MCF 10A (cell line): ENCODE measurements at regions not wholly inside any gene's neighbourhood (a gene's known extent, or its start where the extent isn't known, plus 50 kb on each side); places are given as distances from the start of the nearest gene placed in this dataset.
A peak's percentile ranks its signal among the peaks of the same experiment; 100 is the strongest.

Experiments
- BruUV-seq: library from RNA; stranded (reverse); fragments of 400-500 nt; replicated peaks from 2 replicates; lab custom pipeline; 2021; lab: Mats Ljungman, UMichigan
- CTCF ChIA-PET: fragments of 300-600 bp; sonication (Branson Sonifier 250); formaldehyde crosslinking; extraction: SDS; loops from one replicate; lab custom pipeline; 2021; ENCODE audit warnings: antibody characterized with exemption, inconsistent platforms; lab: Yijun Ruan, JAX
- POLR2A ChIA-PET: fragments of 300-600, 350-650 bp; sonication (Branson Sonifier 250); formaldehyde crosslinking; extraction: SDS; loops from one replicate; lab custom pipeline; 2020; ENCODE audit warnings: antibody characterized with exemption, inconsistent platforms; lab: Yijun Ruan, JAX
- DNase-seq: peaks from one replicate; pipeline ENCODE4 v3.0.0-alpha.2; 2018; ENCODE audit not compliant: unreplicated experiment
- H3K27ac Mint-ChIP-seq: one replicate; pipeline ENCODE4 v1.8.0; 2022; ENCODE audit warnings: mild to moderate bottlenecking, low read depth, mixed read lengths; ENCODE audit not compliant: unreplicated experiment
- H3K27me3 Mint-ChIP-seq: one replicate; pipeline ENCODE4 v1.8.0; 2022; ENCODE audit warnings: mixed read lengths; ENCODE audit not compliant: insufficient read depth, unreplicated experiment
- H3K36me3 Mint-ChIP-seq: one replicate; pipeline ENCODE4 v1.8.0; 2022; ENCODE audit warnings: mild to moderate bottlenecking, moderate library complexity, mixed read lengths; ENCODE audit not compliant: insufficient read depth, unreplicated experiment
- H3K4me1 Mint-ChIP-seq: one replicate; pipeline ENCODE4 v1.8.0; 2022; ENCODE audit warnings: mixed read lengths; ENCODE audit not compliant: insufficient read depth, unreplicated experiment
- H3K4me3 Mint-ChIP-seq: one replicate; pipeline ENCODE4 v1.8.0; 2022; ENCODE audit warnings: mild to moderate bottlenecking, moderate library complexity, mixed read lengths; ENCODE audit not compliant: unreplicated experiment
- H3K9me3 Mint-ChIP-seq: one replicate; pipeline ENCODE4 v1.8.0; 2022; ENCODE audit warnings: mixed read lengths; ENCODE audit not compliant: unreplicated experiment
- intact Hi-C: fragments of 100-400 bp; cut with micrococcal nuclease; formaldehyde crosslinking; loops from 2 replicates; pipeline ENCODE4 v1.14.1; 2022
- TF ChIP-seq, protein P1 (sequence below): fragments of 200-600 bp; IDR thresholded peaks from one replicate; pipeline ENCODE4 v1.8.0; 2022; ENCODE audit warnings: antibody characterized with exemption, mild to moderate bottlenecking; ENCODE audit not compliant: unreplicated experiment

DNA sequence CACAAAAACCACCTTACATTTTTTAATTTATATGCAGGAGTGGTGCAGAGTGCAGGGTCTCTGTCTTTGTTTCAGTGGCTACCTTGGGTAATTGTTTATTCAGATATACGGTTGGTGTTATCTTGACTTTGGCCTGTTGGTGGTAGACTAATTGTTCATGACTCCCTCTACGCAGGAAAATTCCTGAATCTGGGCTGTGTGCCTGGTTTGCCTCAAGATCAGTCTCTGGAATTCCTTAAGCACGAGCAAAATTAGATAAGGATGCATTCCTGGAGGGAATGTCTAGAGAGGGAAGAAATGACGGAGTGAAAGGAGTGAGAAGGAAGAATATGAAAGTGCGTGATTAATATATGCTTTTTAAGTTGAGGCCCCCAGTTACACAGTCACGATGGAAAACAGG is 576.9 kb upstream of the PCDH10 start:
- H3K4me1 Mint-ChIP-seq = no peaks in the 10 kb centered on the region
- BruUV-seq = no TSS peak
- ChIA-PET CTCF (no interaction called here), POLR2A (no interaction called here)
- H3K27me3 Mint-ChIP-seq = no peaks in the 10 kb centered on the region
- no peak for DNase-seq
- H3K36me3 Mint-ChIP-seq = no peaks in the 10 kb centered on the region
- H3K4me3 Mint-ChIP-seq = no peak overlapping the region
- TF ChIP-seq, protein P1, sequence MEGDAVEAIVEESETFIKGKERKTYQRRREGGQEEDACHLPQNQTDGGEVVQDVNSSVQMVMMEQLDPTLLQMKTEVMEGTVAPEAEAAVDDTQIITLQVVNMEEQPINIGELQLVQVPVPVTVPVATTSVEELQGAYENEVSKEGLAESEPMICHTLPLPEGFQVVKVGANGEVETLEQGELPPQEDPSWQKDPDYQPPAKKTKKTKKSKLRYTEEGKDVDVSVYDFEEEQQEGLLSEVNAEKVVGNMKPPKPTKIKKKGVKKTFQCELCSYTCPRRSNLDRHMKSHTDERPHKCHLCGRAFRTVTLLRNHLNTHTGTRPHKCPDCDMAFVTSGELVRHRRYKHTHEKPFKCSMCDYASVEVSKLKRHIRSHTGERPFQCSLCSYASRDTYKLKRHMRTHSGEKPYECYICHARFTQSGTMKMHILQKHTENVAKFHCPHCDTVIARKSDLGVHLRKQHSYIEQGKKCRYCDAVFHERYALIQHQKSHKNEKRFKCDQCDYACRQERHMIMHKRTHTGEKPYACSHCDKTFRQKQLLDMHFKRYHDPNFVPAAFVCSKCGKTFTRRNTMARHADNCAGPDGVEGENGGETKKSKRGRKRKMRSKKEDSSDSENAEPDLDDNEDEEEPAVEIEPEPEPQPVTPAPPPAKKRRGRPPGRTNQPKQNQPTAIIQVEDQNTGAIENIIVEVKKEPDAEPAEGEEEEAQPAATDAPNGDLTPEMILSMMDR = no peak
- H3K27ac Mint-ChIP-seq = no peak overlapping the region
- H3K9me3 Mint-ChIP-seq = no peaks in the 10 kb centered on the region
- intact Hi-C loops = no loop called here

DNA sequence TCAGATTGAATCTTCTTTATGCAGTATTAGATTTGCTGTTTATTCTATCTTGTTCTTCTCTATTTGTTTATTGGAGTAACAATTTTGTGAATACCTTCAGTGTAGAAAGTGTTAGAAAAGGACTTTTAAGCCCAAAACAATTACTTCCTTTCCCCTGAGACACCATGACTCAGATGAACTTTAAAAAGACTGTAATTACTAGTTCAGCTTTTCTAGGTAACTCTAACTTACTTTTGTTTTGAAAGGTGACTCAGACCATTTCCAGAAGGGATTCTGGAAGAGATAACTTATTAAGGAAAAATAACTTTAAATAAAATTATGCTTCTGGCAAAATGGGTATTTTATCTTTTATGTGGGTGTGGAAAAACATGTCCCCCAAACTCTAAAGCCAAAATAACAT is 561.5 kb upstream of the PCDH10 start:
- peaks cover 3% of the 10 kb centered on the region for H3K9me3 Mint-ChIP-seq
- no peaks in the 10 kb centered on the region for H3K27me3 Mint-ChIP-seq
- intact Hi-C loops = no loop called here
- H3K4me1 Mint-ChIP-seq = peaks cover 5% of the 10 kb centered on the region
- no peaks in the 10 kb centered on the region for H3K36me3 Mint-ChIP-seq
- CTCF ChIA-PET = interaction anchor here (0.5 kb wide), 1 partner anchor 1652 kb away, joined by 3 read pairs; no protein-coding TSS in a partner anchor
- peak; percentile 8 for DNase-seq
- no peak overlapping the region for H3K27ac Mint-ChIP-seq
- no TSS peak for BruUV-seq
- no peak overlapping the region for H3K4me3 Mint-ChIP-seq
- TF ChIP-seq, protein P1 = no peak
- POLR2A ChIA-PET = no interaction called here

DNA sequence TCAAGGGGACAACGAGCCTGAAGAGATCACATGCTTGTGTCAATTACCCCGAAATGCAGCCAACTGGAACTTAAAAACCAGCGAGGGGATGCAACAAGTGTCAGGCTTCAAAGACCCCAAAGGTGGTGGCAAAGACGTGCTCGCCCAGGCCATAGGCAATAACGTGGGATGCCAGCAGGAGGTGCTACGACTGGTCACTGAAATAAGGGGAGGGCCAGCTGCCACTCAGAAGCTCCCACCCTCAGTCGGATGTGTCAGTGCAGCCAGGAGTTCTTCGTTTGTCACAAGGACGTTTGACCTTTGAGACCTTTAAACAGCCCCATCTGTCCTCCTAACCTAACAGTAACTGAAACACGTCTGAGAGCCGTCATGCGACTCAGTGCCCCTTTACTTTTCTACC is 556.8 kb upstream of the PCDH10 start:
- BruUV-seq = no TSS peak
- CTCF ChIA-PET = no interaction called here
- no peaks in the 10 kb centered on the region for H3K36me3 Mint-ChIP-seq
- H3K9me3 Mint-ChIP-seq = peaks cover 8% of the 10 kb centered on the region
- no peaks in the 10 kb centered on the region for H3K27me3 Mint-ChIP-seq
- no peak overlapping the region for H3K27ac Mint-ChIP-seq
- no peak overlapping the region for H3K4me3 Mint-ChIP-seq
- POLR2A ChIA-PET = no interaction called here
- TF ChIP-seq, protein P1 = no peak
- DNase-seq = no peak
- intact Hi-C loops = no loop called here
- H3K4me1 Mint-ChIP-seq = peaks cover 5% of the 10 kb centered on the region

DNA sequence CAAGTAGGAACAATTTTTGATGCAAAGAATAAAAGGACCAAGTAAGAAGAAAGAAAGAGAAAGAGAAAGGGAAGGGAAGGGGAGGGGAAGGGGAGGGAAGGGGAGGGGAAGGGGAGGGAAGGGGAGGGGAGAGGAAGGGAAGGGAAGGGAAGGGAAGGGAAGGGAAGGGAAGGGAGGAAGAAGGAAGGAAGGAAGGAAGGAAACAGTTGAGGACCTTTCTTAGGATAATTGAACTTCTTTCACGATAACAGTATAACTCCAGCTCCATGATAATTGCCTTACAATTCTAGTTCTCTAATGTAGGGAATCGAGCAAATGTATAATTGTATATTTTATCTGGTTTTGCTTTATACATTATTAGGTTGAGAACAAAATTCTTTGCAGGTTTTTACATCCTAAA is 556.2 kb upstream of the PCDH10 start:
- ChIA-PET CTCF (no interaction called here), POLR2A (no interaction called here)
- Mint-ChIP-seq H3K36me3 (no peaks in the 10 kb centered on the region), H3K9me3 (peaks cover 8% of the 10 kb centered on the region), H3K4me3 (no peak overlapping the region), H3K27ac (no peak overlapping the region), H3K4me1 (no peaks in the 10 kb centered on the region), H3K27me3 (no peaks in the 10 kb centered on the region)
- no peak for DNase-seq
- intact Hi-C loops = no loop called here
- TF ChIP-seq, protein P1 = no peak
- no TSS peak for BruUV-seq
